Body of pancreas (tissue), 4 donors: ENCODE measurements at regions not wholly inside any gene's neighbourhood (a gene's known extent, or its start where the extent isn't known, plus 50 kb on each side); places are given as distances from the start of the nearest gene placed in this dataset.
"Not testable (repeated sequence)": the region's sequence is repeated elsewhere in the genome, so short reads cannot be mapped to it uniquely, and the experiment has no call there.

Source experiments
- ATAC-seq: fragments of 150-250 bp; one replicate; pipeline ENCODE4 v1.9.1; 2016
- DNase-seq, 4 donors: peaks; one replicate each; pipeline ENCODE4 v3.0.0-alpha.2; 2019
- H3K27ac ChIP-seq, 4 donors: fragments of 200-600 bp; sonication (generic); 1 replicate in 3 of 4; 2 replicates in 1 of 4; pipeline versions ENCODE4 v1.5.1 to v1.6.1; 2016 to 2019; ENCODE audit warnings: mild to moderate bottlenecking in 1 of 4, mixed read lengths in 1 of 4, moderate library complexity in 1 of 4
- H3K27me3 ChIP-seq, 2 donors: fragments of 200-600 bp; sonication (generic); one replicate each; pipeline ENCODE4 v1.6.0; 2016; ENCODE audit warnings: mild to moderate bottlenecking in 1 of 2
- H3K36me3 ChIP-seq, 2 donors: fragments of 200-600 bp; sonication (generic); replicated peaks in 1 of 2; 2 replicates each; pipeline ENCODE4 v1.5.1; 2016; ENCODE audit warnings: low read depth in 2 of 2; ENCODE audit not compliant: insufficient read depth in 1 of 2
- H3K4me1 ChIP-seq: fragments of 200-600 bp; sonication (generic); one replicate; pipeline ENCODE4 v1.6.0; 2016
- H3K4me3 ChIP-seq, 2 donors: fragments of 200-600 bp; sonication (generic); 1 replicate in 1 of 2; 2 replicates in 1 of 2; pipeline ENCODE4 v1.5.1; 2016 to 2019
- H3K9me3 ChIP-seq, 3 donors: fragments of 200-600 bp; sonication (generic); 1 replicate in 2 of 3; 2 replicates in 1 of 3; pipeline ENCODE4 v1.5.1; 2016
- POLR2A ChIP-seq, 3 donors: fragments of 450-650 bp; IDR thresholded peaks; one replicate each; pipeline ENCODE4 v1.6.1; 2016; ENCODE audit warnings: antibody characterized with exemption in 3 of 3, mild to moderate bottlenecking in 2 of 3
- WGBS, 2 donors: methylation state at CpG; one replicate each; pipeline ENCODE4 v1.1.5; 2017; 5-methylcytosine and 5-hydroxymethylcytosine counted together
- intact Hi-C: fragments of 100-400 bp; cut with DNase I; formaldehyde crosslinking; loops from one replicate; pipeline ENCODE4 v1.15.1; 2023
- TF ChIP-seq, protein P1 (sequence below), 7 experiments: fragments of 450-650 bp in 4 of 7; fragments of 200-600 bp in 3 of 7; sonication (generic) in 3 of 7; IDR thresholded peaks; one replicate each; pipeline ENCODE4 v1.5.1; 2016 to 2019; ENCODE audit warnings: antibody characterized with exemption in 7 of 7

DNA sequence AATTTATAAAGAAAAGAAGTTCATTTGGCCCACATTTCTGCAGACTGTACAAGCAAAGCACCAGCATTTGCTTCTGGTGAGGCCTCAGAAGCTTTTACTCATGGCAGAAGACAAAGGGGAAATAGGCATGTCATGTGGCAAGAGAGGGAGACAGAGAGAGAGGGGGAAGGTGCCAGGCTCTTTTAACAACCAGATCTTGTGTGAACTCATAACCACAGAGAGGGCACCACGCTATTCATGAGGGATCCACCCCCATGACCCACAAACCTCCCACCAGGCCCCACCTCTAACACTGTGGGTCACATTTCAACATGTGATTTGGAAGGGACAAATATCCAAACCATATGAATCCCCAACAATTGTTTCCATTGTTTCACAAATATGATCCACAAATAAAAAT is 467.9 kb downstream of the SIPA1L2 start:
- Histone ChIP-seq H3K27me3 (no peaks in the 10 kb centered on the region), H3K4me3 (no peak overlapping the region), H3K36me3 (no peaks in the 10 kb centered on the region), H3K9me3 (no peaks in the 10 kb centered on the region), H3K27ac (no peak overlapping the region), H3K4me1 (no peaks in the 10 kb centered on the region)
- no peak for TF ChIP-seq POLR2A (IDR thresholded peaks at IDR 0.05)
- TF ChIP-seq, protein P1, sequence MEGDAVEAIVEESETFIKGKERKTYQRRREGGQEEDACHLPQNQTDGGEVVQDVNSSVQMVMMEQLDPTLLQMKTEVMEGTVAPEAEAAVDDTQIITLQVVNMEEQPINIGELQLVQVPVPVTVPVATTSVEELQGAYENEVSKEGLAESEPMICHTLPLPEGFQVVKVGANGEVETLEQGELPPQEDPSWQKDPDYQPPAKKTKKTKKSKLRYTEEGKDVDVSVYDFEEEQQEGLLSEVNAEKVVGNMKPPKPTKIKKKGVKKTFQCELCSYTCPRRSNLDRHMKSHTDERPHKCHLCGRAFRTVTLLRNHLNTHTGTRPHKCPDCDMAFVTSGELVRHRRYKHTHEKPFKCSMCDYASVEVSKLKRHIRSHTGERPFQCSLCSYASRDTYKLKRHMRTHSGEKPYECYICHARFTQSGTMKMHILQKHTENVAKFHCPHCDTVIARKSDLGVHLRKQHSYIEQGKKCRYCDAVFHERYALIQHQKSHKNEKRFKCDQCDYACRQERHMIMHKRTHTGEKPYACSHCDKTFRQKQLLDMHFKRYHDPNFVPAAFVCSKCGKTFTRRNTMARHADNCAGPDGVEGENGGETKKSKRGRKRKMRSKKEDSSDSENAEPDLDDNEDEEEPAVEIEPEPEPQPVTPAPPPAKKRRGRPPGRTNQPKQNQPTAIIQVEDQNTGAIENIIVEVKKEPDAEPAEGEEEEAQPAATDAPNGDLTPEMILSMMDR (IDR thresholded peaks at IDR 0.05) = no peak
- 81 to 94% methylated on average over 1 of the region's 1 CpG for WGBS, 2 donors
- DNase-seq (no peak), ATAC-seq (no peak)
- intact Hi-C loops = no loop called here

DNA sequence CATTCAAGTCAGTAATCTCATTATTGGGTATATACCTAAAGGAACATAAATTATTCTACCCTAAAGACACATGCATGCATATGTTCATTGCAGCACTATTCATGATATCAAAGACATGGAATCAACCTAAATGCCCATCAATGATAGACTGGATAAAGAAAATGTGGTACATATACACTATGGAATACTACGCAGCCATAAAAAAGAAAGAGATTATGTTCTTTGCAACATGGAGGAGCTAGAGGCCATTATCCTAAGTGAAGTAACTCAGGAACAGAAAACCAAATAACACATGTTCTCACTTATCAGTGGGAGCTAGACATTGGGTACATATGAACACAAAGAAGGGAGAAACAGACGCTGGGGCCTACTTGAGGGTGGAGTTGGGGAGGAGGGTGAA is 471.4 kb downstream of the SIPA1L2 start:
- 88 to 93% methylated on average over 2 of the region's 2 CpGs for WGBS, 2 donors
- H3K27ac ChIP-seq, H3K4me3 ChIP-seq, H3K9me3 ChIP-seq, H3K36me3 ChIP-seq, H3K4me1 ChIP-seq, ATAC-seq, H3K27me3 ChIP-seq, DNase-seq, intact Hi-C loops: not testable (repeated sequence)

DNA sequence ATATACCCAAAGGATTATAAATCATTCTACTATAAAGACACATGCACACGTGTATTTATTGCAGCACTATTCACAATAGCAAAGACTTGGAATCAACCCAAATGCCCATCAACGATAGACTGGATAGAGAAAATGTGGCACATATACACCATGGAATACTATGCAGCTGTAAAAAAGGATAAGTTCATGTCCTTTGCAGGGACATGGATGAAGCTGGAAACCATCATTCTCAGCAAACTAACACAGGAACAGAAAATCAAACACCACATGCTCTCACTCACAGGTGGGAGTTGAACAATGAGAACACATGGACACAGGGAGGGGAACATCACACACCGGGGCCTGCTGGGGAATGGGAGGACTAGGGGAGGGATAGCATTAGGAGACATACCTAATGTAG is 473.9 kb downstream of the SIPA1L2 start:
- not testable (repeated sequence) for H3K4me1 ChIP-seq

DNA sequence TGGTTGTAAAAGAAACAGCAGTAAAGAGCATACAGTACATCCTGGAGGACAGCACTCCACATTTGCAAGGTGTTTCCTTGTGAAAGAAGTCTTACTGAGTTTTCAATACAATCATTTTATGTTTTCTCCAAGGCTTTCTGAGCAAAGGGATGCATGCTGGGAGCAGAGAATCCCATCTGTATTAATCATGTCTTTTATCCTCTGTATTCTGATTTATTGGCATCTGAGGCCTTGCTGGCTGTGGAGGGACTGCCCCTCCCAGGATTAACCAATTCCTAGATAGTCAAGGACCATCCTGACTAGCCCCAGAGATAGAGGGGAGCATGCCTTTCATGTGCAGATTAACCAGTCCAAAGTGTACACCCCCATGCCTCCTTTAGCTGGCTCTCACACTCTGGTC is 476.3 kb downstream of the SIPA1L2 start:
- ATAC-seq (no peak), DNase-seq (no peak)
- no peak overlapping the region for H3K27ac ChIP-seq

More for the DNA sequence above, 473.9 kb downstream of the SIPA1L2 start:
- DNase-seq, intact Hi-C loops, H3K36me3 ChIP-seq, ATAC-seq, H3K9me3 ChIP-seq, H3K27ac ChIP-seq, H3K4me3 ChIP-seq, H3K27me3 ChIP-seq: not testable (repeated sequence)
- 81 to 88% methylated on average over 3 of the region's 3 CpGs for WGBS, 2 donors

DNA sequence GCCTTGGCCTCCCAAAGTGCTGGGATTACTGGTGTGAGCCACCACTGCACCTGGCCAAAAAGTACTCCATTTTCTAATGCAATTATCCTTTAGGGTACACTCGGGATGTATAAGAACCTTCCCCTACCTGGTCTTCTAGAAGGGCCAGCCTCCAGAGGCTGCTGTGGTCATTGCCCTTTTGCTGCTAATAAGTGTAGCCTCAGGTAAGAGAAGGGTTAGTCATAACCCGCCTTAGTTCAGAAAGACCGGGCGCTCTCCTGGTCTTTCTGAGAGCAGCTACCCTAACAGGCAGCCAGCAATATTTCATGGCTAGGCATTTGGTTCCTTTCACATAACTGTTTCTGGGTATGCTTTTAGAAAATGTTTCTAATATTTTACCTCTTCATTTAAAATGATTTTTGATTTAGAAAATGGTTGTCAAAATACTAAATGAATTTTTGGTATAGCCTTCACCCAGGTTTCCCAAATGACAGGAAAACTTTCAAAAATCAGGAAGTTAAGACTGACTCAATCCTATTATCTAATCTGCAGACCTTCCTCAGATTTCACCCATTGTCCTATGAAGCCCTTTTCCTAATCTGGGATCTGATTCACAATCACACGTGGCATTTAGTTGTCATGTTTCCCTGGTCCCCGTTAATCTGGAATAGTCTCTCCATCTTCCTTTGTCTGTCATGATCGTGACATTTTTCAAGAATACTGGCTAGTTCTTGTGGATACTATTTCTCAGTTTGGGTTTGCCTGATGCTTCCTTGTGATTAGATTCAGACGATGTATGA is 479.0 kb downstream of the SIPA1L2 start:
- no peaks in the 10 kb centered on the region for H3K9me3 ChIP-seq
- intact Hi-C loops = no loop called here
- no peak overlapping the region for H3K4me3 ChIP-seq
- H3K27me3 ChIP-seq = no peaks in the 10 kb centered on the region
- WGBS, 2 donors = 68 to 76% methylated on average over 8 of the region's 8 CpGs
- DNase-seq (no peak), ATAC-seq (no peak)
- no peaks in the 10 kb centered on the region for H3K4me1 ChIP-seq
- no peaks in the 10 kb centered on the region for H3K36me3 ChIP-seq
- TF ChIP-seq, protein P1 (IDR thresholded peaks at IDR 0.05) = no peak
- no peak for TF ChIP-seq POLR2A (IDR thresholded peaks at IDR 0.05)
- H3K27ac ChIP-seq = no peak overlapping the region

More for the DNA sequence above, 476.3 kb downstream of the SIPA1L2 start:
- H3K36me3 ChIP-seq = no peaks in the 10 kb centered on the region
- TF ChIP-seq POLR2A (IDR thresholded peaks at IDR 0.05) = no peak
- TF ChIP-seq, protein P1 (IDR thresholded peaks at IDR 0.05) = no peak
- no peak overlapping the region for H3K4me3 ChIP-seq
- intact Hi-C loops = no loop called here
- H3K27me3 ChIP-seq = no peaks in the 10 kb centered on the region
- H3K4me1 ChIP-seq = no peaks in the 10 kb centered on the region
- H3K9me3 ChIP-seq = no peaks in the 10 kb centered on the region
